ENCODE measurements at regions not wholly inside any gene's neighbourhood (a gene's known extent, or its start where the extent isn't known, plus 50 kb on each side); places are given as distances from the start of the nearest gene placed in this dataset.
"Not testable (repeated sequence)": the region's sequence is repeated elsewhere in the genome, so short reads cannot be mapped to it uniquely, and the experiment has no call there.

GRCh38 chr2:91770046-91770575, 3078.6 kb downstream of the RPIA start:
- WGBS: 51% methylated on average over 8 of the region's 8 CpGs
- not testable (repeated sequence) for H3K27ac ChIP-seq (ENCODE audit: low read depth); DNase-seq (ENCODE audit: extremely low spot score); H3K4me3 ChIP-seq (ENCODE audit: low read depth, low read length); H3K36me3 ChIP-seq (ENCODE audit: insufficient read depth); H3K4me1 ChIP-seq (ENCODE audit: insufficient read depth)

- not testable (repeated sequence) for H3K4me1 ChIP-seq (ENCODE audit: insufficient read depth); H3K4me3 ChIP-seq (ENCODE audit: low read depth, low read length); DNase-seq (ENCODE audit: extremely low spot score); H3K36me3 ChIP-seq (ENCODE audit: insufficient read depth); H3K27ac ChIP-seq (ENCODE audit: low read depth)
- WGBS: 86% methylated on average over 4 of the region's 4 CpGs
Observed at GRCh38 chr2:91771604-91772003, 3080.1 kb downstream of the RPIA start.

- H3K27ac ChIP-seq (ENCODE audit: low read depth); H3K4me1 ChIP-seq (ENCODE audit: insufficient read depth); DNase-seq (ENCODE audit: extremely low spot score); H3K4me3 ChIP-seq (ENCODE audit: low read depth, low read length); H3K36me3 ChIP-seq (ENCODE audit: insufficient read depth): not testable (repeated sequence)
- 87% methylated on average over 12 of the region's 13 CpGs for WGBS
Observed at GRCh38 chr2:91772240-91772937, 3080.9 kb downstream of the RPIA start.

- 81% methylated on average over 6 of the region's 9 CpGs for WGBS
- not testable (repeated sequence) for H3K27ac ChIP-seq (ENCODE audit: low read depth); H3K4me3 ChIP-seq (ENCODE audit: low read depth, low read length); DNase-seq (ENCODE audit: extremely low spot score); H3K4me1 ChIP-seq (ENCODE audit: insufficient read depth); H3K36me3 ChIP-seq (ENCODE audit: insufficient read depth)
Observed at GRCh38 chr2:91773810-91774209, 3082.3 kb downstream of the RPIA start.

GRCh38 chr2:91775193-91775592, 3083.7 kb downstream of the RPIA start:
- WGBS: 71% methylated on average over 4 of the region's 4 CpGs
- H3K4me3 ChIP-seq (ENCODE audit: low read depth, low read length); H3K4me1 ChIP-seq (ENCODE audit: insufficient read depth); H3K27ac ChIP-seq (ENCODE audit: low read depth); H3K36me3 ChIP-seq (ENCODE audit: insufficient read depth); DNase-seq (ENCODE audit: extremely low spot score): not testable (repeated sequence)

- not testable (repeated sequence) for H3K36me3 ChIP-seq (ENCODE audit: insufficient read depth); H3K4me1 ChIP-seq (ENCODE audit: insufficient read depth); DNase-seq (ENCODE audit: extremely low spot score); H3K27ac ChIP-seq (ENCODE audit: low read depth); H3K4me3 ChIP-seq (ENCODE audit: low read depth, low read length)
- WGBS: 87% methylated on average over 14 of the region's 14 CpGs
Observed at GRCh38 chr2:91780324-91780723, 3088.9 kb downstream of the RPIA start.

- H3K4me3 ChIP-seq (ENCODE audit: low read depth, low read length); H3K4me1 ChIP-seq (ENCODE audit: insufficient read depth); H3K36me3 ChIP-seq (ENCODE audit: insufficient read depth); H3K27ac ChIP-seq (ENCODE audit: low read depth); DNase-seq (ENCODE audit: extremely low spot score): not testable (repeated sequence)
- whole genome bisulfite sequencing: 4% methylated on average over 25 of the region's 60 CpGs
Observed at GRCh38 chr2:91809391-91809790, 3061.8 kb upstream of the TEKT4 start.

- WGBS: 22% methylated on average over 62 of the region's 62 CpGs
- Histone ChIP-seq H3K27ac (ENCODE audit: low read depth) (no peak overlapping the region), H3K4me3 (ENCODE audit: low read depth, low read length) (peak overlapping the region; percentile 28), H3K36me3 (ENCODE audit: insufficient read depth) (no peaks in the 10 kb centered on the region), H3K4me1 (ENCODE audit: insufficient read depth) (no peaks in the 10 kb centered on the region)
- DNase-seq (ENCODE audit: extremely low spot score): no peak
Observed at GRCh38 chr2:91839904-91840868, 3031.0 kb upstream of the TEKT4 start.

GRCh38 chr2:91842264-91842663, 3029.0 kb upstream of the TEKT4 start:
- H3K4me1 ChIP-seq (ENCODE audit: insufficient read depth); H3K36me3 ChIP-seq (ENCODE audit: insufficient read depth); H3K27ac ChIP-seq (ENCODE audit: low read depth); DNase-seq (ENCODE audit: extremely low spot score); H3K4me3 ChIP-seq (ENCODE audit: low read depth, low read length): not testable (repeated sequence)
- WGBS: 91% methylated on average over 12 of the region's 12 CpGs

- H3K4me1 ChIP-seq (ENCODE audit: insufficient read depth); H3K4me3 ChIP-seq (ENCODE audit: low read depth, low read length); DNase-seq (ENCODE audit: extremely low spot score); H3K36me3 ChIP-seq (ENCODE audit: insufficient read depth); H3K27ac ChIP-seq (ENCODE audit: low read depth): not testable (repeated sequence)
- WGBS: 96% methylated on average over 14 of the region's 14 CpGs
Observed at GRCh38 chr2:91842913-91843312, 3028.3 kb upstream of the TEKT4 start.

GRCh38 chr2:91843723-91844450, 3027.3 kb upstream of the TEKT4 start:
- not testable (repeated sequence) for H3K27ac ChIP-seq (ENCODE audit: low read depth); DNase-seq (ENCODE audit: extremely low spot score); H3K36me3 ChIP-seq (ENCODE audit: insufficient read depth); H3K4me1 ChIP-seq (ENCODE audit: insufficient read depth); H3K4me3 ChIP-seq (ENCODE audit: low read depth, low read length)
- 92% methylated on average over 39 of the region's 39 CpGs for WGBS

- DNase-seq (ENCODE audit: extremely low spot score); H3K36me3 ChIP-seq (ENCODE audit: insufficient read depth); H3K4me3 ChIP-seq (ENCODE audit: low read depth, low read length); H3K27ac ChIP-seq (ENCODE audit: low read depth); H3K4me1 ChIP-seq (ENCODE audit: insufficient read depth): not testable (repeated sequence)
- WGBS: 88% methylated on average over 17 of the region's 17 CpGs
Observed at GRCh38 chr2:91844451-91844825, 3026.8 kb upstream of the TEKT4 start.

GRCh38 chr2:91846388-91846787, 3024.8 kb upstream of the TEKT4 start:
- DNase-seq (ENCODE audit: extremely low spot score): not testable (repeated sequence)

More at GRCh38 chr2:91846388-91846787, 3024.8 kb upstream of the TEKT4 start:
- H3K4me3 ChIP-seq (ENCODE audit: low read depth, low read length); H3K36me3 ChIP-seq (ENCODE audit: insufficient read depth); H3K4me1 ChIP-seq (ENCODE audit: insufficient read depth); H3K27ac ChIP-seq (ENCODE audit: low read depth): not testable (repeated sequence)
- WGBS: 76% methylated on average over 3 of the region's 3 CpGs

Measured in urinary bladder (tissue), 3 donors.